ENCODE measurements at regions not wholly inside any gene's neighbourhood (a gene's known extent, or its start where the extent isn't known, plus 50 kb on each side); places are given as distances from the start of the nearest gene placed in this dataset.

DNA sequence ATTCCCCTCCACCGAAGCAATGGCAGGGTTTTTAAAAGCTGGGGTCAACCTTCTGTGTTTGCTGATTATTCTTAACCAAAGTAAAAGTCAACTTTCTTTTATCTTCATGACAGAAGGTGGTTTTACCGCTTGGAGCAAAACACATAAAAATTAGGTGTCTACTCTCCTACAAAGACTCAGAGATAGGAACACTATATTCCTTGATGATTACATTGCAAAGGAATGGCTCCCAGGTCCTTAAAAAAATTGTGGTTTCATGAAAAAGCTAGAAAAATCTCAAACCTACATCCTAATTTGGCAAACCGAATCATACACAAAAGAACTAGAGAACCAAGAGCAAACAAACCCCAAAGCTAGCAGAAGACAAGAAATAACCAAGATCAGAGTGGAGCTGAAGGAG is 760.4 kb upstream of the PCDH20 start:
- TF ChIP-seq, protein P1, sequence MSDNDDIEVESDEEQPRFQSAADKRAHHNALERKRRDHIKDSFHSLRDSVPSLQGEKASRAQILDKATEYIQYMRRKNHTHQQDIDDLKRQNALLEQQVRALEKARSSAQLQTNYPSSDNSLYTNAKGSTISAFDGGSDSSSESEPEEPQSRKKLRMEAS (IDR thresholded peaks at IDR 0.05; ENCODE audit: insufficient read depth, insufficient read length), result no peak
- TF ChIP-seq JUN (IDR thresholded peaks at IDR 0.05; ENCODE audit: borderline replicate concordance, insufficient read depth, insufficient read length, low read depth), result no peak
- TF ChIP-seq POLR2AphosphoS5 (IDR thresholded peaks at IDR 0.05; ENCODE audit: insufficient read depth, low read depth, low read length), result no peak
- TF ChIP-seq GATA2 (IDR thresholded peaks at IDR 0.05; ENCODE audit: insufficient read depth, insufficient read length, low read depth, low read length), result no peak
- TF ChIP-seq, protein P2, sequence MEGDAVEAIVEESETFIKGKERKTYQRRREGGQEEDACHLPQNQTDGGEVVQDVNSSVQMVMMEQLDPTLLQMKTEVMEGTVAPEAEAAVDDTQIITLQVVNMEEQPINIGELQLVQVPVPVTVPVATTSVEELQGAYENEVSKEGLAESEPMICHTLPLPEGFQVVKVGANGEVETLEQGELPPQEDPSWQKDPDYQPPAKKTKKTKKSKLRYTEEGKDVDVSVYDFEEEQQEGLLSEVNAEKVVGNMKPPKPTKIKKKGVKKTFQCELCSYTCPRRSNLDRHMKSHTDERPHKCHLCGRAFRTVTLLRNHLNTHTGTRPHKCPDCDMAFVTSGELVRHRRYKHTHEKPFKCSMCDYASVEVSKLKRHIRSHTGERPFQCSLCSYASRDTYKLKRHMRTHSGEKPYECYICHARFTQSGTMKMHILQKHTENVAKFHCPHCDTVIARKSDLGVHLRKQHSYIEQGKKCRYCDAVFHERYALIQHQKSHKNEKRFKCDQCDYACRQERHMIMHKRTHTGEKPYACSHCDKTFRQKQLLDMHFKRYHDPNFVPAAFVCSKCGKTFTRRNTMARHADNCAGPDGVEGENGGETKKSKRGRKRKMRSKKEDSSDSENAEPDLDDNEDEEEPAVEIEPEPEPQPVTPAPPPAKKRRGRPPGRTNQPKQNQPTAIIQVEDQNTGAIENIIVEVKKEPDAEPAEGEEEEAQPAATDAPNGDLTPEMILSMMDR (IDR thresholded peaks at IDR 0.05; ENCODE audit: extremely low read depth in 1 of 2, insufficient read depth in 1 of 2, low read depth in 1 of 2, low read length in 2 of 2), result no peak
- TF ChIP-seq FOS (IDR thresholded peaks at IDR 0.05; ENCODE audit: borderline replicate concordance, insufficient read depth, low read length), result no peak
- ChIA-PET CTCF (no interaction called here), POLR2A (no interaction called here)
- no peaks in the 10 kb centered on the region for H4K20me1 ChIP-seq (replicated peaks; ENCODE audit: control insufficient read depth, extremely low read depth, insufficient read depth, low read length)
- H2AFZ ChIP-seq (ENCODE audit: low read depth, low read length), result no peak overlapping the region
- no peaks in the 10 kb centered on the region for H3K9me1 ChIP-seq (replicated peaks; ENCODE audit: control insufficient read depth, extremely low read depth, insufficient read depth, low read length)
- no peaks in the 10 kb centered on the region for H3K36me3 ChIP-seq (ENCODE audit: control insufficient read depth in 2 of 2, extremely low read depth in 1 of 2, insufficient read depth in 2 of 2, low read length in 2 of 2)
- DNase-seq (ENCODE audit: low read depth, low spot score), result no peak
- H3K9ac ChIP-seq (replicated peaks; ENCODE audit: extremely low read depth, insufficient read depth, low read length), result no peak overlapping the region
- no peaks in the 10 kb centered on the region for H3K27me3 ChIP-seq (ENCODE audit: control insufficient read depth in 2 of 2, insufficient read depth in 2 of 2, low read length in 2 of 2)
- no peak for FAIRE-seq
- intact Hi-C loops (cut with micrococcal nuclease) (no loop called here), dilution Hi-C loops (cut with MboI; ENCODE audit: extremely low pct_ligation_motif_present, low sequenced_read_pairs) (no loop called here)
- no peak overlapping the region for H3K27ac ChIP-seq (ENCODE audit: insufficient read depth, low read depth, low read length)
- no peaks in the 10 kb centered on the region for H3K4me1 ChIP-seq (ENCODE audit: control insufficient read depth, extremely low read depth, insufficient read depth, low read length)
- no peaks in the 10 kb centered on the region for H3K79me2 ChIP-seq (ENCODE audit: control insufficient read depth, insufficient read depth, low read length)
- no peak overlapping the region for H3K4me3 ChIP-seq (replicated peaks in 1 of 3; ENCODE audit: insufficient read depth in 1 of 3, low read depth in 1 of 3, low read length in 3 of 3)
- H3K9me3 ChIP-seq (replicated peaks; ENCODE audit: control insufficient read depth, insufficient read depth, low read length), result no peaks in the 10 kb centered on the region
- no peak overlapping the region for H3K4me2 ChIP-seq (ENCODE audit: insufficient read depth, low read length)
- BruUV-seq (replicated peaks), result no TSS peak

DNA sequence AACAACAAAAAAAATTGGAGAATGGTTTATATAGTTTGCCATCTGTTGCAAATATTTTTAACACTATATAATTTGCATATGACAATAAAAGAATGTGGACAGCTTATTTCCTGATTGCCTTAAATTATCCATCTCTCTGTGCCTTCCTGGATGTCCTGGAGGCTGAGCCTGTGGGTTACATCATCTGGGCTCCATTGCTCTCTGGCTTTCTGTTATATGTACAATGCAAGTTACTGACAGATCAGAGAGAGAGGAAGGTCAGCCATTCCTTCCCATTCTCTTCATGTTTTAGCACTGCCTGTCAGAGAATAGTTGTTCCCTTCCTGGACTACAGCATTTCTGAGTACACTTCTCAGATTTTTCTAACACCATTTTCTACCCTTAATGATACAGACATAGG is 758.3 kb upstream of the PCDH20 start:
- ChIA-PET POLR2A (no interaction called here), CTCF (no interaction called here)
- no peaks in the 10 kb centered on the region for H3K9me3 ChIP-seq (replicated peaks; ENCODE audit: control insufficient read depth, insufficient read depth, low read length)
- TF ChIP-seq EZH2 (IDR thresholded peaks at IDR 0.05; ENCODE audit: borderline replicate concordance, low read depth, low read length, severe bottlenecking), result no peak
- TF ChIP-seq JUN (IDR thresholded peaks at IDR 0.05; ENCODE audit: borderline replicate concordance, insufficient read depth, insufficient read length, low read depth), result no peak
- TF ChIP-seq GATA2 (IDR thresholded peaks at IDR 0.05; ENCODE audit: insufficient read depth, insufficient read length, low read depth, low read length), result no peak
- TF ChIP-seq MYC (IDR thresholded peaks at IDR 0.05; ENCODE audit: low read depth, low read length), result no peak
- TF ChIP-seq, protein P2 (IDR thresholded peaks at IDR 0.05; ENCODE audit: extremely low read depth in 1 of 2, insufficient read depth in 1 of 2, low read depth in 1 of 2, low read length in 2 of 2), result no peak
- TF ChIP-seq, protein P1 (IDR thresholded peaks at IDR 0.05; ENCODE audit: insufficient read depth, insufficient read length), result no peak
- TF ChIP-seq POLR2A (IDR thresholded peaks at IDR 0.05; ENCODE audit: low read depth, low read length), result no peak
- TF ChIP-seq FOS (IDR thresholded peaks at IDR 0.05; ENCODE audit: borderline replicate concordance, insufficient read depth, low read length), result no peak
- no peak for TF ChIP-seq POLR2AphosphoS5 (IDR thresholded peaks at IDR 0.05; ENCODE audit: insufficient read depth, low read depth, low read length)
- intact Hi-C loops (cut with micrococcal nuclease), result no loop called here
- DNase-seq (ENCODE audit: low read depth, low spot score) (no peak), FAIRE-seq (no peak)
- BruUV-seq (replicated peaks), result no TSS peak
- H3K4me2 ChIP-seq (ENCODE audit: insufficient read depth, low read length), result no peak overlapping the region
- no peak overlapping the region for H2AFZ ChIP-seq (ENCODE audit: low read depth, low read length)
- no peaks in the 10 kb centered on the region for H3K36me3 ChIP-seq (ENCODE audit: control insufficient read depth in 2 of 2, extremely low read depth in 1 of 2, insufficient read depth in 2 of 2, low read length in 2 of 2)
- dilution Hi-C loops (cut with MboI; ENCODE audit: extremely low pct_ligation_motif_present, low sequenced_read_pairs), result no loop called here
- no peaks in the 10 kb centered on the region for H3K79me2 ChIP-seq (ENCODE audit: control insufficient read depth, insufficient read depth, low read length)
- H3K27me3 ChIP-seq (ENCODE audit: control insufficient read depth in 2 of 2, insufficient read depth in 2 of 2, low read length in 2 of 2), result no peaks in the 10 kb centered on the region
- no peak overlapping the region for H3K27ac ChIP-seq (ENCODE audit: insufficient read depth, low read depth, low read length)
- no peaks in the 10 kb centered on the region for H3K9me1 ChIP-seq (replicated peaks; ENCODE audit: control insufficient read depth, extremely low read depth, insufficient read depth, low read length)
- H4K20me1 ChIP-seq (replicated peaks; ENCODE audit: control insufficient read depth, extremely low read depth, insufficient read depth, low read length), result no peaks in the 10 kb centered on the region
- H3K4me3 ChIP-seq (replicated peaks in 1 of 3; ENCODE audit: insufficient read depth in 1 of 3, low read depth in 1 of 3, low read length in 3 of 3), result no peak overlapping the region
- no peak overlapping the region for H3K9ac ChIP-seq (replicated peaks; ENCODE audit: extremely low read depth, insufficient read depth, low read length)
- H3K4me1 ChIP-seq (ENCODE audit: control insufficient read depth, extremely low read depth, insufficient read depth, low read length), result no peaks in the 10 kb centered on the region

Data from endothelial cell of umbilical vein (primary cell).